ENCODE measurements at regions not wholly inside any gene's neighbourhood (a gene's known extent, or its start where the extent isn't known, plus 50 kb on each side); places are given as distances from the start of the nearest gene placed in this dataset.

GRCh38 chr21:20721151-20721550, 277.1 kb upstream of the NCAM2 start:
- 74 to 84% (median 81%) methylated on average over 6 of the region's 6 CpGs for WGBS, 5 donors
- no peaks in the 10 kb centered on the region for H3K27me3 ChIP-seq (replicated peaks in 1 of 7)
- intact Hi-C loops (cut with DNase I; ENCODE audit: low total_unique reads) = no loop called here
- H3K9me3 ChIP-seq = peaks cover 0 to 23% (median 8%) of the 10 kb centered on the region in 8 donors
- H3K4me1 ChIP-seq = no peaks in the 10 kb centered on the region
- H3K27ac ChIP-seq = no peak overlapping the region
- no peak overlapping the region for H3K4me3 ChIP-seq
- DNase-seq = no peak
- no peak for TF ChIP-seq POLR2AphosphoS5 (IDR thresholded peaks at IDR 0.05)
- no peak for TF ChIP-seq POLR2A (IDR thresholded peaks at IDR 0.05)
- no peak for TF ChIP-seq CTCF (IDR thresholded peaks at IDR 0.05 in 8 of 11, conservative IDR thresholded peaks at IDR 0.05 in 3 of 11)
- H3K36me3 ChIP-seq = no peaks in the 10 kb centered on the region

GRCh38 chr21:20728691-20729090, 269.5 kb upstream of the NCAM2 start:
- no peaks in the 10 kb centered on the region for H3K36me3 ChIP-seq
- no peak for DNase-seq
- WGBS, 5 donors = 80 to 91% (median 84%) methylated on average over 6 of the region's 6 CpGs
- H3K27me3 ChIP-seq (replicated peaks in 1 of 7) = no peaks in the 10 kb centered on the region
- TF ChIP-seq POLR2A (IDR thresholded peaks at IDR 0.05) = no peak
- TF ChIP-seq POLR2AphosphoS5 (IDR thresholded peaks at IDR 0.05) = no peak
- TF ChIP-seq CTCF (IDR thresholded peaks at IDR 0.05 in 8 of 11, conservative IDR thresholded peaks at IDR 0.05 in 3 of 11) = no peak
- no peak overlapping the region for H3K27ac ChIP-seq
- intact Hi-C loops (cut with DNase I; ENCODE audit: low total_unique reads) = no loop called here
- H3K9me3 ChIP-seq = peaks cover 0 to 8% (median 0%) of the 10 kb centered on the region in 8 donors
- H3K4me1 ChIP-seq = no peaks in the 10 kb centered on the region
- no peak overlapping the region for H3K4me3 ChIP-seq

GRCh38 chr21:20729376-20729775, 268.8 kb upstream of the NCAM2 start:
- 82 to 90% (median 88%) methylated on average over 2 of the region's 2 CpGs for WGBS, 5 donors
- Histone ChIP-seq H3K27me3 (replicated peaks in 1 of 7) (no peaks in the 10 kb centered on the region), H3K27ac (no peak overlapping the region), H3K4me3 (no peak overlapping the region), H3K9me3 (peaks cover 0 to 14% (median 0%) of the 10 kb centered on the region in 8 donors), H3K4me1 (no peaks in the 10 kb centered on the region), H3K36me3 (no peaks in the 10 kb centered on the region)
- no peak for DNase-seq
- TF ChIP-seq POLR2A (IDR thresholded peaks at IDR 0.05) (no peak), CTCF (IDR thresholded peaks at IDR 0.05 in 8 of 11, conservative IDR thresholded peaks at IDR 0.05 in 3 of 11) (no peak), POLR2AphosphoS5 (IDR thresholded peaks at IDR 0.05) (no peak)
- intact Hi-C loops (cut with DNase I; ENCODE audit: low total_unique reads) = no loop called here

- no peak for DNase-seq
- Histone ChIP-seq H3K27me3 (replicated peaks in 1 of 7) (no peaks in the 10 kb centered on the region), H3K4me3 (no peak overlapping the region), H3K9me3 (peaks cover 0 to 21% (median 0%) of the 10 kb centered on the region in 8 donors), H3K36me3 (no peaks in the 10 kb centered on the region), H3K4me1 (no peaks in the 10 kb centered on the region), H3K27ac (no peak overlapping the region)
- no peak for TF ChIP-seq POLR2A (IDR thresholded peaks at IDR 0.05)
- no peak for TF ChIP-seq POLR2AphosphoS5 (IDR thresholded peaks at IDR 0.05)
- no peak for TF ChIP-seq CTCF (IDR thresholded peaks at IDR 0.05 in 8 of 11, conservative IDR thresholded peaks at IDR 0.05 in 3 of 11)
- WGBS, 5 donors = 78 to 93% (median 87%) methylated on average over 6 of the region's 6 CpGs
- intact Hi-C loops (cut with DNase I; ENCODE audit: low total_unique reads) = no loop called here
Measured at GRCh38 chr21:20730441-20730840, 267.8 kb upstream of the NCAM2 start.
